Psoas muscle (tissue), 7 donors: ENCODE measurements at regions not wholly inside any gene's neighbourhood (a gene's known extent, or its start where the extent isn't known, plus 50 kb on each side); places are given as distances from the start of the nearest gene placed in this dataset.

Experiments used
- ATAC-seq, 4 donors: fragments of 200-7000 bp; cut with Tn5 transposase; one replicate each; pipeline ENCODE4 v1.9.1; 2020; ENCODE audit warnings: moderate library complexity in 3 of 4, mild to moderate bottlenecking in 2 of 4
- DNase-seq, 2 donors: peaks; one replicate each; pipeline ENCODE4 v3.0.0-alpha.2; 2020
- H3K27ac ChIP-seq: fragments of 200-600 bp; one replicate; pipeline ENCODE4 v1.8.0; 2022
- H3K27me3 ChIP-seq, 3 donors: fragments of 200-600 bp in 1 of 3; one replicate each; pipeline versions ENCODE4 v1.6.1 to v1.8.0; 2013 to 2022; ENCODE audit warnings: low read length in 2 of 3, mild to moderate bottlenecking in 2 of 3, moderate library complexity in 1 of 3; ENCODE audit not compliant: insufficient read depth in 3 of 3
- H3K36me3 ChIP-seq, 2 donors: fragments of 200-600 bp in 1 of 2; one replicate each; pipeline versions ENCODE4 v1.6.1 to v1.8.0; 2013 to 2022; ENCODE audit warnings: low read depth in 1 of 2, mild to moderate bottlenecking in 1 of 2, moderate library complexity in 1 of 2; ENCODE audit not compliant: insufficient read depth in 1 of 2
- H3K4me1 ChIP-seq: fragments of 200-600 bp; one replicate; pipeline ENCODE4 v1.8.0; 2022
- H3K4me3 ChIP-seq: fragments of 200-600 bp; one replicate; pipeline ENCODE4 v1.8.0; 2022; ENCODE audit warnings: mild to moderate bottlenecking
- H3K9me3 ChIP-seq: fragments of 200-600 bp; one replicate; pipeline ENCODE4 v1.8.0; 2022
- CTCF ChIP-seq: fragments of 200-600 bp; IDR thresholded peaks from one replicate; pipeline ENCODE4 v1.8.0; 2022; ENCODE audit warnings: antibody characterized with exemption
- WGBS, 3 donors: extraction: QIAGEN DNeasy Blood & Tissue Kit; methylation state at CpG; one replicate each; pipeline versions ENCODE4 v1.1.6 to v1.1.7; 2013; 5-methylcytosine and 5-hydroxymethylcytosine counted together
- intact Hi-C, 2 donors: fragments of 100-400 bp; cut with DNase I; formaldehyde crosslinking; loops; one replicate each; pipeline versions ENCODE4 v1.11.0 to v1.14.2; 2022
- donor health status: healthy with polysubstance abuse.
- donor health status: DM: no; HTN: no; CAD: no; lungs with moderate emphysema.
- donor health status: Bipolar disorder and iron deficiency.
- donor health status: healthy.
- donor health status: DM: yes; HTN: yes; CAD: no.
- donor health status: DM: no; HTN: no; CAD: no.
- donor health status: DM: yes; HTN: yes; CAD: no.

- peak; percentile 82 to 91 (median 86) for ATAC-seq
- intact Hi-C loops, result no loop called here
- Histone ChIP-seq H3K9me3 (no peaks in the 10 kb centered on the region), H3K4me3 (peak overlapping the region; percentile 20), H3K27me3 (no peaks in the 10 kb centered on the region), H3K27ac (peak overlapping the region; percentile 83), H3K4me1 (peaks cover 36% of the 10 kb centered on the region), H3K36me3 (no peaks in the 10 kb centered on the region)
- DNase-seq, result no peak
- 9 to 40% (median 18%) methylated on average over 5 of the region's 5 CpGs for WGBS, 3 donors
- peak; percentile 18 for TF ChIP-seq CTCF
These were observed 366.2 kb upstream of the KITLG start for GRCh38 chr12:88946372-88946997.

GRCh38 chr12:88945051-88945732, 364.9 kb upstream of the KITLG start:
- TF ChIP-seq CTCF, result no peak

GRCh38 chr12:88944397-88944796, 364.1 kb upstream of the KITLG start:
- ATAC-seq (no peak), DNase-seq (no peak)
- Histone ChIP-seq H3K36me3 (no peaks in the 10 kb centered on the region), H3K9me3 (no peaks in the 10 kb centered on the region), H3K27ac (peak overlapping the region; percentile 83), H3K4me1 (peaks cover 36% of the 10 kb centered on the region), H3K27me3 (no peaks in the 10 kb centered on the region), H3K4me3 (peak overlapping the region; percentile 19)
- TF ChIP-seq CTCF, result no peak
- intact Hi-C loops, result loop anchor here in 1 of 2 donors (2.0 kb wide), 1 partner anchor 46 kb away; no protein-coding TSS in a partner anchor
- 62 to 71% (median 67%) methylated on average over 3 of the region's 3 CpGs for WGBS, 3 donors

More at GRCh38 chr12:88945051-88945732, 364.9 kb upstream of the KITLG start:
- H3K4me1 ChIP-seq, result peaks cover 36% of the 10 kb centered on the region
- H3K27ac ChIP-seq, result peak overlapping the region; percentile 83
- H3K4me3 ChIP-seq, result peak overlapping the region; percentile 19
- DNase-seq, result no peak
- H3K9me3 ChIP-seq, result no peaks in the 10 kb centered on the region
- WGBS, 3 donors, result 30 to 61% (median 35%) methylated on average over 3 of the region's 3 CpGs
- no peaks in the 10 kb centered on the region for H3K36me3 ChIP-seq
- intact Hi-C loops, result loop anchor here in 1 of 2 donors (2.0 kb wide), 1 partner anchor 46 kb away; no protein-coding TSS in a partner anchor
- ATAC-seq, result peak; percentile 76 to 85 (median 80)
- no peaks in the 10 kb centered on the region for H3K27me3 ChIP-seq

- no peak overlapping the region for H3K27ac ChIP-seq
These were observed 360.6 kb upstream of the KITLG start for GRCh38 chr12:88940854-88941253.

More at GRCh38 chr12:88940854-88941253, 360.6 kb upstream of the KITLG start:
- DNase-seq (no peak), ATAC-seq (no peak)
- Histone ChIP-seq H3K4me1 (peaks cover 20% of the 10 kb centered on the region), H3K9me3 (no peaks in the 10 kb centered on the region), H3K27me3 (no peaks in the 10 kb centered on the region), H3K4me3 (no peak overlapping the region), H3K36me3 (no peaks in the 10 kb centered on the region)
- WGBS, 3 donors, result 73 to 79% (median 77%) methylated on average over 2 of the region's 2 CpGs
- intact Hi-C loops, result no loop called here
- no peak for TF ChIP-seq CTCF
